Transverse colon (tissue), 4 donors: ENCODE measurements at regions not wholly inside any gene's neighbourhood (a gene's known extent, or its start where the extent isn't known, plus 50 kb on each side); places are given as distances from the start of the nearest gene placed in this dataset.

ENCODE experiments used
- CTCF ChIP-seq, 5 experiments: fragments of 200-600 bp in 3 of 5; fragments of 450-650 bp in 2 of 5; sonication (generic) in 3 of 5; IDR thresholded peaks; 1 replicate in 2 of 5; 2 replicates in 3 of 5; pipeline ENCODE4 v1.5.1; 2016 to 2017; ENCODE audit warnings: antibody characterized with exemption in 5 of 5, inconsistent platforms in 3 of 5, mild to moderate bottlenecking in 2 of 5, moderate library complexity in 1 of 5
- EP300 ChIP-seq: sonication (generic); formaldehyde crosslinking; IDR thresholded peaks from one replicate; pipeline ENCODE4 v1.6.1; 2017; ENCODE audit warnings: antibody characterized with exemption, low read depth
- POLR2AphosphoS5 ChIP-seq, 3 donors: sonication (generic); formaldehyde crosslinking; IDR thresholded peaks; one replicate each; pipeline ENCODE4 v1.6.1; 2016; ENCODE audit warnings: antibody characterized with exemption in 3 of 3

GRCh38 chr10:65751218-65751617, 1174.6 kb upstream of the LRRTM3 start:
- no peak for TF ChIP-seq CTCF (IDR thresholded peaks at IDR 0.05)
- TF ChIP-seq EP300, result no peak
- no peak for TF ChIP-seq POLR2AphosphoS5 (IDR thresholded peaks at IDR 0.05)
